Frontal cortex (tissue), 3 donors: ENCODE measurements at regions not wholly inside any gene's neighbourhood (a gene's known extent, or its start where the extent isn't known, plus 50 kb on each side); places are given as distances from the start of the nearest gene placed in this dataset.
A peak's percentile ranks its signal among the peaks of the same experiment; 100 is the strongest.
"Not testable (repeated sequence)": the region's sequence is repeated elsewhere in the genome, so short reads cannot be mapped to it uniquely, and the experiment has no call there.

Experiments
- DNase-seq, 2 donors: peaks; one replicate each; pipeline ENCODE4 v3.0.0; 2012; ENCODE audit warnings: low spot score in 2 of 2
- FAIRE-seq: peaks from 2 replicates; lab custom pipeline; 2012; peaks lifted over from hg19 to GRCh38; lab: Jason Lieb, UNC
- donor health status: control.
- donor health status: control.
- donor health status: control.

DNA sequence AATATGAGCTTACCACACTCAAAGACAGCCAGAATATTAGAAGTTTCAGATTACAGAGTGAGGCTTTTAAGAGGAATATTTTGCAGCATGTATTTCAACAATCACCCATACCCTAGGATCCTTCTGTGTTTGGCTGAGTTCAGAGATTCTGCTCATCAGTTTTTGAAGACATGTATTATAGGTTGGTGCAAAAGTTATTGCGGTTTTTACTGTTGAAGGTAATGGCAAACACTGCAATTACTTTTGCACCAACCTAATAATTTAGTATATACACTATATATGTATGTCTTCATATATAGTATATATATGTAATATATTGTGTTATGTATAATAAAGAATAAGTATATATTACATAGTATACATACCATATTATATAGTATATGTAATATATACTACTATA lies 435.1 kb downstream of the IRS2 start:
- DNase-seq (no peak), FAIRE-seq (peak; percentile 82)

GRCh38 chr13:109348519-109349258 lies 437.7 kb downstream of the IRS2 start:
- DNase-seq (no peak), FAIRE-seq (no peak)

DNA sequence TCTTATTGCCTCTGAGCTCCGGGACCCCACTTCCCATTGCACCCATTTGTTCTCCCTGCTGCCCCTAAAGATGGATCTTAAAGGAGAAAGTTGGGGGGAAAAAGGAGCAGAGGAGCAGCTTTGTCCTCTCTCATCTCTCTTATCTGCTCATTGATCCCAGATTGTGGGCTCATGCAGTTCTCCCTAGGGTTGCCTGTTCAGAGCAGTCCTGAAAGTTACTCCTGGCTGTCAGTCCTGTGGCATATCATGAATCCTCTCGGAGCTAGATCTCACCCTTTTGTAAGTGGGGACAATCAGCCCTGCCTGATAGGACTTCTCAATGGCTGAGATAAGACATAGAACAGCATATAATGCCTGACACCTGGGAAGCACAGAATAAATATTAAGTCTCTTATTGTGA lies 440.3 kb downstream of the IRS2 start:
- DNase-seq, result no peak
- FAIRE-seq, result no peak

GRCh38 chr13:109345433-109345941 lies 440.9 kb downstream of the IRS2 start:
- FAIRE-seq, result no peak

DNA sequence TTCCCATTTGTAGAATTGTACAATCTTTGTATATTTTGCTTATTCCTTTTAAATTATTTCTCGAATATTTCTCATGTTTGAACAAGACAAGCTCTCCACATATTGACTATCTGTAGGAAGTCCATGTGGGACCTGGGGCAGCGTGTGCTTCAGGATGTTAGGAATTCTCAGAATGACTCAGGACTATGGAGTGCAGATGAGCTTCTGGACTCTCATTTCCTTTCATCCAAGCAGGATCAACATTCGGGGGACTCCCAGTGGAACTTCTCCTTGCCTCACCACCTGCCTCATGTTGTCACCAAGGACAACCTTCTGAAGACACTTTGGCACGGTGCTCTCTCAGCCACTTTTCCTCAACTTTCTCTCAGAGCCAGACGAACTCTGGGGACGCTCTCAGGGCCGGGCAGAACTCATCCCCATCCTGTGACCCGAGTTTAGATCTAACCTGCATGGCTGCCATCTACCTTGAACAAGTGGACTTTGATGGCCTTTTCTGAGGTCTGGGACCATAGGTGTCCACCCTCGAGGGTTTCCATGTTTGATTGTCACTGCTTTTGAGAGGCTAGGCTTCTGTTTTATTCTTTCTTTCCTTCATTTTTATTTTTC lies 441.7 kb downstream of the IRS2 start:
- DNase-seq, result no peak
- FAIRE-seq, result no peak

More at GRCh38 chr13:109345433-109345941, 440.9 kb downstream of the IRS2 start:
- no peak for DNase-seq

DNA sequence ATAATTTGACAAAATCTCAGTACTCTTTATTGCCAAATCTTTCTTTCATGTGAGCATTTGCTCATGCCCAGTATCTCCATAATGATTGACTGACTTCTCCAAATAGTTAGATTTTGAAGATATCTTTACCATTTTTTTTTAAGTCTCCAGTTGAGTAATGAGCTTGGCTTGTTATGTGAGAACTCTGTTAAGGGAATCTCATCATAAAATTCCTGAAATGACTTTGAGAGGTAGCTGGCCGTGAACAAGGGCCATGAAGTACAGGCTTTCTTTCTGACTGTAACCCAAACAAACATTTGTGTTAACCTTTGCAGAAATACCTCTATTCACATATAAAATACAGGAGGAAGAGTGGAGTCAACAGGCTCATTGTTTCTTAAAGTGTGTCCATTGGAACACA lies 449.7 kb downstream of the IRS2 start:
- no peak for DNase-seq
- no peak for FAIRE-seq

GRCh38 chr13:109333893-109334651 lies 452.3 kb downstream of the IRS2 start:
- no peak for FAIRE-seq
- DNase-seq, result no peak

GRCh38 chr13:109332506-109333499 lies 453.6 kb downstream of the IRS2 start:
- FAIRE-seq (no peak), DNase-seq (no peak)

DNA sequence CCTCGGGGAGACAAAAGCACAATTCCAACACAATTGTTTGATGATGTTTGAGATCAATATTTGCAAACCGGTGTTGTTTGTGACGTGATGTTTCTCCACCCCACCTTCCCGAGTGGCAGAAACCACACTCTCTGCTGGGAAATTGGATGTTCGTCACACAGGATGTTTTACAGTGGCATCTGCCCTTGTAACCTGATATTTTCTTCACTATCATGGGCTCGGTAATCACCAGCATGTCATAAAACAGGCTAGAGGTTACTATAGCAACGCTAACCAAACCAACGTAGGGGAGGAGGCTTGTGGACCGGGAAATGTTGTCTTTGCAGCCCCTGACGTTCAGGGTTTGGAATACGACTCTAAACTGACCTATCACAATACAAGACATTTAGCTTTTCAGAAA lies 454.5 kb downstream of the IRS2 start:
- DNase-seq, result no peak
- no peak for FAIRE-seq

GRCh38 chr13:109331011-109331433 lies 455.4 kb downstream of the IRS2 start:
- FAIRE-seq (no peak), DNase-seq (no peak)

DNA sequence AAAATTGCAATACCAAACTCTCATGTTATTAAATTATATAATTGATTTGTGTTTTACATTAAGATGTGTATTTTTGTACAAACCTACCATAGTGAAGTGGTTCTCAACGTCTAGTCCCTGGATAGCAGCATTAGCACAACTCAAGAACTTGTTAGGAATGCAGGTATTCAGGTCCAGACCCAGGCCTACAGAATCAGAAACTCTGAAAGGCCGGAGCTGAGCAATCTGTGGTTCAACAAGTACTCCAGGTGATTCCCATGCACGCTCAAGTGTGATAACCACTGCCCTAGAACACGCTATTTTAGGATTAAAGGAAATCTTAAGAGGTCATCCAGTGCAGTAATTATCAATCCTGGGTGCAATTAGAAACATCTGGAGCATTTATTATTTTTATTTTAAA lies 456.3 kb downstream of the IRS2 start:
- FAIRE-seq, result no peak

GRCh38 chr13:109329175-109329574 lies 457.2 kb downstream of the IRS2 start:
- DNase-seq (no peak), FAIRE-seq (no peak)

More for the DNA sequence above, 456.3 kb downstream of the IRS2 start:
- no peak for DNase-seq

GRCh38 chr13:109326601-109327000 lies 459.8 kb downstream of the IRS2 start:
- FAIRE-seq (no peak), DNase-seq (no peak)

DNA sequence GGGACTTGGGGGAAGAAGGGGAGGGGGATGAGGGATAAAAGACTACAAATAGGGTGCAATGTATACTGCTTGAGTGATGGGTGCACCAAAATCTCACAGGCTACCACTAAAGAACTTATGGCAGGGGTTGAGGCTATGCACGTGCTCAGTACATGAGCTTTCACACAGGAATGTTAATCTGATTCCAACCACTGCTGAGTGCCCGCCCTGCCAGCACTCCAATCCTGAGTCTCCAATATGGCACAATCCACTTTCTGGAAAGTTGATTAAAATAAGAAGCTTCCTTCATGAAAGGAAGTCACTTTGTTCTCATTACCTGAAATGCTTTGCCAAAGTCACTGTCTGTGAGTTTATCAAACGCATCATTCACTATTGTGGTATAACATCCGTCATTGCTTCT lies 463.0 kb downstream of the IRS2 start:
- FAIRE-seq, result no peak

GRCh38 chr13:109318945-109319590 lies 467.3 kb downstream of the IRS2 start:
- FAIRE-seq (no peak), DNase-seq (no peak)

More for the DNA sequence above, 463.0 kb downstream of the IRS2 start:
- DNase-seq, result no peak

DNA sequence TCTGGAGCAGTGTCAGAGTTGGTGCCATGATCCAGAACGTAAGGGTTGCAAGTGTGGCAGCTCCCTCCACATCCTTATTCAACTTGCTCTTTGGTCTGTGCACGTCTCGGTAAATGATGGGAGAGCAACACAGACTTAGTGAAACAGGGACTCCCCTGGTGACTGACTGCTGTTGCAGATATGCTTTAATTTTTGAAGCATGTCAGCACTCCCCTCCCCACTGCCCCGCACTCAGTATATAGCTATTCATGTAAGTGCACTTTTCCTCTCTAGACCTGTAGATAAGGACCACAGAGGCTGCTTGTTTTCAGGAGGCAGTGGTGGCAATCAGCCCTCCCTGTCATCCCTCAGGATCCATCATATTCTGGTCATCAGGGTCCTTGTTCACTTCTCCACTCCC lies 470.9 kb downstream of the IRS2 start:
- no peak for FAIRE-seq

GRCh38 chr13:109314101-109314500 lies 472.3 kb downstream of the IRS2 start:
- no peak for FAIRE-seq

More for the DNA sequence above, 470.9 kb downstream of the IRS2 start:
- DNase-seq, result no peak

DNA sequence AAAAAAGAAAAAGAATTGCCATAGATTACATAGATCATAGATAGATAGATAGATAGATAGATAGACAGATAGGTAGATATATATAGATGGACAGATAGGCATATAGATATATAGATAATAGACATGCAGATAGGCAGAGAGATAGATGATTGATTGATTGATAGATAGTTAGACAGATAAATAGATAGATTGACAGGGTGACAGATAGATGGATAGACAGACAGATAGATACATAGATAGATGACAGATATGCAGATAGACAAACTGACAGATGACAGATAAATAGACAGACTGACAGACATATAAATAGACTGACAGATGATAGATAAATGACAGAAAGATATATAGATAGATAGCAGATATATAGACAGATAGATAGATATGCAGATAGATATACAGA lies 474.0 kb downstream of the IRS2 start:
- DNase-seq, result no peak
- no peak for FAIRE-seq

More at GRCh38 chr13:109314101-109314500, 472.3 kb downstream of the IRS2 start:
- no peak for DNase-seq

GRCh38 chr13:109311431-109311976 lies 474.9 kb downstream of the IRS2 start:
- DNase-seq, FAIRE-seq: not testable (repeated sequence)
